Hematopoietic multipotent progenitor cell treated with erythropoietin and hydrocortisone succinate and interleukin-3 and kit ligand, for 8 days (in vitro differentiated cells): ENCODE measurements at regions not wholly inside any gene's neighbourhood (a gene's known extent, or its start where the extent isn't known, plus 50 kb on each side); places are given as distances from the start of the nearest gene placed in this dataset.

ENCODE experiments used
- DNase-seq: peaks from one replicate; pipeline ENCODE4 v3.0.0-alpha.2; 2015

GRCh38 chr2:17124575-17125318 is 393.5 kb downstream of the RAD51AP2 start:
- DNase-seq, result no peak

GRCh38 chr2:17122887-17123501 is 395.2 kb downstream of the RAD51AP2 start:
- peak; percentile 69 for DNase-seq

GRCh38 chr2:17115466-17115865 is 402.8 kb downstream of the RAD51AP2 start:
- no peak for DNase-seq

- DNase-seq, result no peak
Measured at GRCh38 chr2:17115042-17115441, 403.2 kb downstream of the RAD51AP2 start.

GRCh38 chr2:17107871-17108270 is 410.4 kb downstream of the RAD51AP2 start:
- DNase-seq, result no peak

GRCh38 chr2:17107151-17107550 is 411.1 kb downstream of the RAD51AP2 start:
- DNase-seq, result no peak

GRCh38 chr2:17106418-17106817 is 411.8 kb downstream of the RAD51AP2 start:
- DNase-seq, result no peak

GRCh38 chr2:17104454-17104853 is 413.8 kb downstream of the RAD51AP2 start:
- no peak for DNase-seq

GRCh38 chr2:17101596-17101995 is 416.6 kb downstream of the RAD51AP2 start:
- no peak for DNase-seq

GRCh38 chr2:17101091-17101490 is 417.1 kb downstream of the RAD51AP2 start:
- no peak for DNase-seq

- DNase-seq, result no peak
Measured at GRCh38 chr2:17095340-17095739, 422.9 kb downstream of the RAD51AP2 start.

GRCh38 chr2:17093712-17094111 is 424.5 kb downstream of the RAD51AP2 start:
- no peak for DNase-seq

GRCh38 chr2:17086990-17087389 is 421.4 kb upstream of the CYRIA start:
- no peak for DNase-seq

GRCh38 chr2:17085546-17086202 is 420.0 kb upstream of the CYRIA start:
- no peak for DNase-seq

- DNase-seq, result no peak
Measured at GRCh38 chr2:17084877-17085276, 419.2 kb upstream of the CYRIA start.

- no peak for DNase-seq
Measured at GRCh38 chr2:17083902-17084301, 418.3 kb upstream of the CYRIA start.

GRCh38 chr2:17079262-17079661 is 413.6 kb upstream of the CYRIA start:
- no peak for DNase-seq

- DNase-seq, result no peak
Measured at GRCh38 chr2:17076533-17076932, 410.9 kb upstream of the CYRIA start.

- no peak for DNase-seq
Measured at GRCh38 chr2:17070711-17071110, 405.1 kb upstream of the CYRIA start.

- DNase-seq, result no peak
Measured at GRCh38 chr2:17069564-17069963, 403.9 kb upstream of the CYRIA start.

GRCh38 chr2:17068021-17068420 is 402.4 kb upstream of the CYRIA start:
- DNase-seq, result no peak

GRCh38 chr2:17065536-17065935 is 399.9 kb upstream of the CYRIA start:
- DNase-seq, result no peak

GRCh38 chr2:17061028-17061427 is 395.4 kb upstream of the CYRIA start:
- no peak for DNase-seq

GRCh38 chr2:17059458-17059857 is 393.8 kb upstream of the CYRIA start:
- no peak for DNase-seq
